NCI-H146 treated with DMSO at 0.1 percent for 48 hours (cell line): ENCODE measurements at regions not wholly inside any gene's neighbourhood (a gene's known extent, or its start where the extent isn't known, plus 50 kb on each side); places are given as distances from the start of the nearest gene placed in this dataset.
"Not testable (repeated sequence)": the region's sequence is repeated elsewhere in the genome, so short reads cannot be mapped to it uniquely, and the experiment has no call there.

Source experiments
- DNase-seq: peaks from one replicate; lab custom pipeline; 2025; ENCODE audit not compliant: unreplicated experiment; lab: John Stamatoyannopoulos, UW

DNA sequence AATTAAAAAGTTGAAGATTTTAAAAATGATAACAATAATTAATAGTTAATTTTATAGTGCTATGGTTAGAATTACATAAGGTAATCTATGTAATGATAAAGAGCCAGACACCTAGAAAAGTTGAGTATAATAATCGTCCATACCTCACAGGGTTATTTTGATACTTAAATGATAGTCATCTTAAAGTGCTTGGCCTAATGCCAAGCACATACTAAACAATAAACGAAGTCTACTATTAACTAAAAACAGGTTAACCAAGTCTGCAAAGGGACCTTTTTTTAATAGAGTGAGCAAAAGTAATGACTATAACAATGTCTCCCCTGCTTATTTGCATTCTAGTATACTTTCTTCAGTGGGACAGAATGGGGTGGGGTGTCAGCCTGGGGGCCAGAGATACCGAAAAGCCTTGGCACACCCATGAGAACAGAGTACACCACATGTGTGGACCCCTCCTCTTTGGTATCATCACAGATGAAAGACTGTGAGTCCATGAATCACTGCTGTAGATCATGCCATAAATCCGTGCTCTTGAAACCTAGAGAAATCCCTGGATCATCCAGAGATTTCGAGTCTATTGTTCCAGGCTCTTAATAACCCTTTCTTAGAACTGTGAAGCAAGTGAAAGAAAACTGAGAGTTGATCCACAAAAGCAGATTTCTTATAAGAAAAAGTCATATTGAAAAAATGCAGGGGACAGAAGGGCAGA is 249.5 kb downstream of the PRELID2 start:
- DNase-seq, result no peak

DNA sequence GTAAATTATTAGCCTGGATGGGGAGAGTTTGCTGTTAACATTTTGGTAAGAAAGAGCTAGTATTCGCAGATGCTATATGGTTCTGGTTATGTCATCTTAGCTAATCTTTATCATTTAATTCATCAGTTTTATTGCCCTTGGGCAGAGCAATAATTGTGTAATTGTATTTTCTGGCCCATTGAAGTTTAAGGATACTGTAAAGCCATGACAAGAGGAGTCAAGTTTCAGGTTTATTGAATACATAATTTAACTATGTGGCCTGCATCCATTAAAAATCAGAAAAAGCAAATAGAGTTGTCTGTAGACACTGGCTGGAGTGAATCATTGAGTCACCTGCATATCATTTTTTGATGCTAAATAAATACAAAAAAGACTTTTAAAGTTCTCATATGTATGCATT is 255.8 kb downstream of the PRELID2 start:
- DNase-seq, result no peak

DNA sequence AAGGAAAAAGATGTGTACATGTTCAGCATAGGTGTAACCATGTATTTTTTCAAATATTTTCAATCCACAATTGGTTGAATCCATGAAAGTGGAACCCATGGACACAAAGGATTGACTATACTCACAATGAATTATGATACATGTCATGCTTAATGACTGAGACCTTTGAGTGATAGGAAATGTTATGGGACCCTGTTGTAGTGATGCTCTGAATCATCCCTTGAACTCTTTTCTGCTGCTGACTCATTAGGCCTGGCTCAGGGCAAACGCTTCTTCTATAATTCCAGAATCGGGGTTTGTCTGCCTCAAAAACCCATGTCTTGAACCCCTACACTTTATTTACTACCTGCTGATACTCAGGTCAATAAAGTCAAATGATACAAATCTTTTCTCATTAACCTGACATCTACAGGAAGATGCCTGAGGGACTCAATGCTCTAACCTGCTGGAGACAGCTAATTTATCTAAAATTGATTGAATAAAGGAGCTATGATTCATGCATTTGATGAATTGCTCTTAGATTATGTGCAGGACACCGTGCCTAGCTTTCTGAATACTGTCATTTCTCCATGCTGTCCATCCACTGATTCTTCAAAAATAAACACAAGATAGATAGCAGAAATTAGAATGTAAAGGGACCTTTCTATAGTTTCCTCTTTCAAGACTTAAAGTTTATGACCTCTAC is 260.1 kb downstream of the PRELID2 start:
- no peak for DNase-seq

DNA sequence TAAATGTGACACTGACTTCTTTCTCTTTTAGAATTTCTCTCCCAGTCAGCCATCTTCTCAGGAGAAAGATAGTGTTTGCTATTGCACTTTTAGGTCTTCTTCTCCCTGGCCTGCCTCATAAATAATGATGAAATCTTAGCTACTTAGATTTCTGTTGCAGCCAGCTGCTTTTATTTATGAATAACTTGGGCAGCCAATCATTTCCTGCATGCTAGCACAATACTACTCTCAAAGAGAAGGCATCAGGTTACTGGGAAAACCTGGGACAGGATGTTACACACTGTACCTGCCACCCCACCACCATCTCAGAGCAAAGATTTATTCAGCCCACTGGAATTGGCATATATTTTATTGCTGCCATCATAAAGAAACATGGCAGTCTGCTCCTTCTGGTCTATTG is 266.6 kb downstream of the PRELID2 start:
- DNase-seq, result no peak

DNA sequence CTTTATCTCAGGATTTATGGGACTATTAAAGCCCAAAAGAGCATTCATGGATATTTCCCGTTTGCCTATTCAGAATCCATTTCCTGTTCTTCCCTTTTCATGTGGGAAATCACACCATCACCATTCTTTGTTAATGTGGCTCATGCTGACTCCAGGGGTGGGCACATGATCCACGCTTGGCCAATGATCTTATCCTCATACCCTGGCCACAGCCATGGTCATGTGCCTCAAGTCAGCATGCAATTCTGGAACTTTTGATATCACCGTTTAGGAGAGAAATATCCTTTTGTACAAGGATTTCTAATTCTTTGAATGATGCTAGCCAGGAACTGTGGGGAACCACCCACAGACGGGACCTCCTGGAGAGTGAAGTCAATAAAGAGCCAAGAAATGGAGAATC is 272.2 kb downstream of the PRELID2 start:
- DNase-seq, result no peak

DNA sequence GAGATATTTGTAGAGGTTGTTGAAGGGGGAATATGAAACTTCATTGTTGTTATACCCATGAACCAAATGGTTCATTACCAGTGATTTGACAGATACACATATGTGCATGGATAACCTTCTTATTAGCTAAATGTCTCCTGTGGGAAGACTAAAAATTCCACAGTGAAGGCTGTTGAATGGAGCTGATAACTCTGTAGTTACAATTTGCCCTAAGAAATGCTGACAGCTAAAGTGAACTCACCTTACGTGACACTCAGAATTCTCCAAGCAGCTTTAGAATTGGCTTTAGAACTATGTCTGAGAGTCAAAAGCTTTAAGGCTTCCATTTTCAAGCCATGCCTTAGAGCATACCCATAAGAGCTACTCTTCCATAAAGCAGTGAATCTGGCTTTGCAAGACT is 276.9 kb downstream of the PRELID2 start:
- DNase-seq, result no peak

DNA sequence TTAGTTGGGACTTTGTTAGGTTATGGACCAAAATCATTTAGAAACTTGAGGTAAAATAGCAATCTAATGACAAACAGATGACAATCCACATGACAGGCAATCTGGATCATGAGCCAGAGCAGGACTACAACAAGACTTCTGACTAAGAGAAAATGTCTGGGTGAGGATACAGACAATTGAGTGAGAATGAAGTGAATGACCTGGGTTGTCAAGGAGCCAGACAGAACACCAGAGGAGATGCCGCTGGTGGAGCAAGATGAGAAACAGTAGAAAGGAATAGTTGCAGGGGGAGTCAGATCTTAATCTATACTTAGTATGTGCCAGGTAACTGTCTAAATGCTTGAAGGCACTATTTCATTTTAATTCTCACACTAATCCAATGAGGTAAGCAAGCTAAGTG is 277.8 kb downstream of the PRELID2 start:
- DNase-seq, result no peak

DNA sequence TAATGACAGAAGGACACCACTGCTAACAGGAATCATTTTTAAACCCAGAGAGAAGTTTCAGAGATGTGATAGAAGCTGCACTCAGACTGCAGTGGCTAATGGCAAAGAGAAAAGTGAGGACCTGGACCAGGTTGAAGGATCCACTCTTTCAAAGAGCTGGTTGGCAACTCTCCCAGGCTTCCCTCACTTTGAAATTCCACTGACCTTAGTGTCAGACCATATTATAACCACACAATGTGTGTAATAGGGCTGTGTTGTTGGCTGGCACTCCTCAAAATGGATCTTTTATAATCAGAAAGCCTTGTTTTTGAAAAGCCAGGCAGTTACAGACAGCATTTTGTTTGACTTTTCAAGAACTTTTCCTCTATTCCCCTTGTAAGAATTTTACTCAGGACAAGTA is 280.7 kb downstream of the PRELID2 start:
- no peak for DNase-seq

DNA sequence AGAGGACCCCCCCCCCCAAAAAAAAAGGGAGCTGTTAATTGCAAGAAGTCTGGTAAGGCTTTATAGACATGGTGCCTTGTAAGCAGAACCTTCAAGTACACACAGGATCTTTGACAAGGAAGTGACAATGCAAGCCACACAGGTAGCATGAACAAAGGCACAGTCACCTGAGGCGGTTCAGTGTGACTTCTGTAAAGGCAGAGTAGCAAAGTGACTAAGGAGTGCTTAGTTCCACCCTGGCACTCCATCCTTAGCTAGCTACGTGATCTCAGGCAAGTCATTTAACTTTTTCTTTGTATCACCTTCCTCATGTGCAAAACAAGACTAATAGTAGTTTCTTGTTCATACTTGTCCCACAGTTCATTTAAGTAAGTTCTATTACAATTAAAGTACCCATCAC is 282.0 kb downstream of the PRELID2 start:
- DNase-seq, result no peak

DNA sequence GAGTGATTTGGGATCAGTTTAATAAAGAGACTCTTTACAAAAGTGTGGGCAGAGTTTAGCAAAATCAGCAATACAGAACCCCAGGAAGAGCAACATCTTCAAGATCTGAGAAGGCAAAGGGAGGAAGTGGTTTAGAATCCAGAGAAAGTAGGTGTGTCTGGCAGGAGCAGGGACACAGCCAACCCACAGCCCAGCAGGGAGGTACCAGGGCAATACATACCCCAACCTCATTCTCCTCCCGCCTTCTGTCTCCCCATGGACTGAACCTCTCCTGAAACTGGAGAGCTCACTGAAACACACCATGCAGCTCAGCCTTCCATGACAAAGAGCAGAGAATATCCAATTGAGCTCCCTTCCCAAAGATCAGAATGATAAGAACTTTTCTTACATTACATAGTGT is 283.4 kb downstream of the PRELID2 start:
- DNase-seq, result no peak

DNA sequence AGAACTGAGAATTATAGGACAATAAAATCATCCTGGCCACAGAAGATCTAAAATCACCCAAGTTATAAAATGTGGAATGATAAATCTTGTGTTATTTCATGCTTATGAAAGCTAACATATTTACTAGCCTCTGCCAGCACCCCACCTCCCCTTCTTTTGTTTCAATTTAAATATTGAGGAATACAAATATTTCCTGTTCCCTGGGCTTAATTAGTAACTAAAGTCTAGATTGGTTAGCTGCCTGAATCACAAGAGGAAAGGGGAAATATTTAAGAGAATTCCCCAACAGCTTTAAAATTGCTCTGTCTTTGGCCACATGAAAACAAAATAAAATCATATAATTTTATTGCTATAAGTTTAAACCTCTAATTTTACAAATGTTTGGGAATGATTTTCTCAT is 287.0 kb downstream of the PRELID2 start:
- DNase-seq, result no peak

DNA sequence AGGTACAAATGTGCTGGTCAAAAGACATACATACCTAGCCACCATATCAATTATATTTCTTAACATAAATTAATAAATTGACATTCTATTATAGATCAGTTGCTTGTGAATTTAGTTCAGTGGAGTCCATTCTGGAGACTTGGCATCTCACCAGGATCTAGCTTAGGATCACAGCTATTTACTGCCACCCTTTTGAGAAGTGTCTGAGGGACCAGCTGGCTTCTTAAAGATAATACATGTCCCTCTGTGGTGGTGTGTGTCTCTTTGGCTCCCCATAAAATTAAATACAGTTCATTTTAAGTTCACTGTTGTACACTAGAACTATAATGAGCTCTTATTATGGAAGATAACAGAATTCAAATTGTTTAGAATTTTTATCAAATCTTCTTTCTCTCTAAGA is 290.7 kb downstream of the PRELID2 start:
- no peak for DNase-seq

DNA sequence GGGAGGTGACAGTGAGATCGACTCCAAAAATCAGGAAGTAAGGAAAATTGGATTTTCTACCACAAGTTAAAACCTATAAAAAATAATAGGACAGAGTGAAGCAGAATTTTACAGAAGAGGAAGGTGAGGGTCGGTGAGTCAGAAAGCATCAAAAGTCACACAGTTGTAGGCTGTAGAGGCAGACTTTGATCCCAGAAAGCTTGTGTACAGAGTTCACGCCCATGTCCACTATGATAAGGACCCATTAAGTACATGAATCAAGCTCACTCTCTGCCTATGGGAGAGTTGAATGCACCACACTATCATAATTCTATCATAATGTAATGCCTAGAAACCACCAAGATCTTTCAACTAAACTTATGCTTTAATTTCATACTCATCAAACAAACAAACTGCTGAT is 291.2 kb downstream of the PRELID2 start:
- no peak for DNase-seq

DNA sequence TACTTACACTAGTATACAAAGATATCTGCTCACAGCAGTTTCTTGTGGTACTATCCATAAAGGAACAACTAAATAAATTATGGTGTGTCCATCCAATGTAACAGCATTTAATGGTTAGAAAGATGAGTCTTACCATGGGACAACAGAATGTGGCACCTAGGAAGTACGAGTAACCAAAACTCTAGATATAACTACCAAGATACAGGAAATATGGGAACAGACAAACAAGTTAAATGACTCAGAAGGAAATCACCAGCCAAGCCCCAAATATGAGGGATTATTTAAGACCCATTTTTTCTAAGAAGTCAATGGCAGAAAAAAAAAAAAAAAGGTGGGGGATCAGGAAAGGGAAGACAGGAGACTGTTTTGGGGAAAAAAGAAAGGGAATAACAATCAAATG is 294.8 kb downstream of the PRELID2 start:
- no peak for DNase-seq

DNA sequence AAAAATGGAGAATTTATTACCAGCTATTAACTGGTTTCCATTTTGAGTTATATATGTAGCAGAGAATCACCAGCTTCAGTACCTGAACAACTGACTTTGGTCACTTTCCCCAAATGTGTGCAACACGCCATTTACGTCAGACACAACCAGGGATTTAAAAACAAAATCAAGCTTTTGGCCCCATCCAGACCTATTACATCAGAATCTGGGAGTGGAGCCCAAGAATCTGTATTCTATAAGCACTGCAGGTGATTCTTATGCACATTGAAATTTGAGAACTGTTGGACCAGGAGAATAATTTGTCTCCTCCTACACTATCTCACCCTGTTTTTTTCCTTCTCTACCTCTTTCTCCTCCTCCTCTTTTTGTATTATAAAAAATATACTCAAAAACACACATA is 295.9 kb downstream of the PRELID2 start:
- no peak for DNase-seq

DNA sequence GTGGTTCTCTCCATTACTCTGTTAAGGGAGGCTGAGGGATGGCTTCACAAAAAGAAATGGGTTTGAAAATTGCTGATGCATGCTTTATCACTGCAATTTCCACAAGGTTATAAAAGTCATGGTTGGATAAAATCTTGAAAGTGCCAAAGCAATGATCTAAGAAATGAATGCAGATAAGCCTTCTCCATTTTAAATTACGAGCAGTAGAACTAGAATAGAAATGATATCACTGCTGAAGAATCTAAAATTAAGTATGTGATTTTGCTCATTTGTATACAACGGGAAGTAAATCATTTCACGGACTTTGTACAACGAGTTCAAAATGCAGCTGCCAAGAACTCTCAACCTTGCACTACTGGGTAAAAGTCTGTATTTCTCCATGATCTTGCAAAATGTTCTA is 299.0 kb downstream of the PRELID2 start:
- no peak for DNase-seq

DNA sequence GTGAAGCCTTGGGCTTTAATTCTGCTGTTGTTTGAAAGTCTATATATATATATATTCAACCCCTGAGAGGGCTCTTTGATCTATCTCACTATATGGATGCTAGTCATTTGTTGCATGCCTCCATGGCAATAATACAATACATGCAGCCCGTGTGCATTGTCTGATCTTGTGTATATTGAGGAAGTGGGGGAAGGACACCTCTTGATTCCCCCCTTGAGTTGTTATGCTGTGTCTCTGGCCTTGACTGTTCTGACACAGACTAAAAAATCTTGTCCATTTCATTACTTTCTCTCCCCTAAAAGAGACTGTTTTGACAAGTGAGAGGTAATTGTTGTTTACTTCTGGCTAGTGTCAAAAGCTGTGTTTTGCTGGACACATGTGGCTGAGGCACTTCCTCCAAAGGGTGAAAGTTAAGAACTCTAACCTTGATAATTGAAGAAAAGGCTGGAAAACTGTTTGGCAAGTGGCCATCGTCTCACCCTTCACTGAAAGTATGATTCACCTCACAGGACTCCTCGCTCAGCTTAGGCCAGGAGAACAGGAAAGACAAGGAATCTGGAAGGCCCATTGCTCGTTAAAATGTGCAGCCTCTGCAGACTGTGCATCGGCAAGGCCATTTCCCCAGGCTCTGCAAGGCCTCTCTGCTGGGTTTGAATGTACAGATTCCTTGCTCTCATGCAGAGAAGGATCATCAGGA is 304.0 kb downstream of the PRELID2 start:
- DNase-seq, result no peak

DNA sequence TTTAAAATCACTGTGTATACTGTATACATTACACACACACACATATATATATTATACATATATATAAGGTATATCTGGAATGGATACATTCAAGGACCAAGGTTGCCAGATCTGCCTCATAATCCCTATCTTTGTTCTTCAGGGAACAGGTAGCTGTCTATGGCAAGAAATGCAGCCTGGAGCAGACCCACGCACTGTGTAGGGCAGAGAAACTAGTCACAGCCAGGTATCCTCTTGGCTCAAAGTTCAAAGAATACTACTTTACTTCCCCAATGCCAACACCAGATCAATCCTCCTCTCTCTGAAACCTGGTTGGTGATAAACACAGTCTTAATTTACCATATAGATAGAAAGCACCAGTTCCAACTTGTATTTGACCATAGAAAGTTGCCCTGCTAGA is 313.6 kb downstream of the PRELID2 start:
- no peak for DNase-seq

DNA sequence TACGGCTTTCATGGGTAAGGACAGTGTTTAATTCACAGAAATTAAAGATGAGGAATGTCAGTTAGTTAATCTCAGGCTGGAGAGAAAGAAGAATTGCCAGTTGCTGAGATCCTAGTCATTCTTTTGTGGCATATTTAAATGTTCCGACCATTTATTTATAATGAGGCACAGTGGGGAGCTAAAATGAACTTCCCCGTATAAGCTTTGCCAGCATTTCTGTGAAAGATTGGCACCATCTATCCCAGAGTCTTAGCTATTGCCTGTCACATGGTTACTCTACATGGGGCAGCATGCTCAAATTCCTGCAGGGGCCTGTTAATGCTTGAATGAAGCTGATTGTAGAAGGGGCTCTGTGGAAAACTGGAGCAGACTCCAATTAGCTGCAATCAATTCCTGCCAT is 314.1 kb downstream of the PRELID2 start:
- no peak for DNase-seq

DNA sequence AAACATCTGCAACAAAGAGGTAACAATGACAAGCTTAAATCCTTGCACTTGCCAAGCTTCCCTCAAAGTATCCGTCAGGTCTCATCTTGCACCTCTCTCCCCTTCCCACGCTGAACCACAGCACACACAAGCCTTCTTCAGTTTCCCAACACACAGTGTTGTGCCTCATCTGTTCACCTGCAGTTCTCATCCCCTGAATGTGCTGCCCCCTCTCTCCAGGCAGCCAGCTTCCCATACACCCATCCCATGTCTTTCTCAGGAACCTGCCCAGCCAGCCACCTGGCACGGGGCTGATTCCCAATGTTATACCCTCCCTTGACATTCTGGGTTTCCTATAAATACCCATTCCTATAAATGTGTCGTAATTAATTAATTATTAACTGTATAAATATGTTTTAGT is 314.8 kb downstream of the PRELID2 start:
- DNase-seq, result no peak

DNA sequence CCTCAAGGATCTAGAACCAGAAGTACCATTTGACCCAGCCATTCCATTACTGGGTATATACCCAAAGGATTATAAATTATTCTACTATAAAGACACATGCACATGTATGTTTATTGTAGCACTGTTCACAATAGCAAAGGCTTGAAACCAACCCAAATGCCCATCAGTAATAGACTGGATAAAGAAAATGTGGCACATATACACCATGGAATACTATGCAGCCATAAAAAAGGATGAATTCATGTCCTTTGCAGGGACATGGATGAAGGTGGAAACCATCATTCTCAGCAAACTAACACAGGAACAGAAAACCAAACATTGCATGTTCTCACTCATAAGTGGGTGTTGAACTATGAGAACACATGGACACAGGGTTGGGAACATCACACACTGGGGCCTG is 317.6 kb downstream of the PRELID2 start:
- DNase-seq, result not testable (repeated sequence)

DNA sequence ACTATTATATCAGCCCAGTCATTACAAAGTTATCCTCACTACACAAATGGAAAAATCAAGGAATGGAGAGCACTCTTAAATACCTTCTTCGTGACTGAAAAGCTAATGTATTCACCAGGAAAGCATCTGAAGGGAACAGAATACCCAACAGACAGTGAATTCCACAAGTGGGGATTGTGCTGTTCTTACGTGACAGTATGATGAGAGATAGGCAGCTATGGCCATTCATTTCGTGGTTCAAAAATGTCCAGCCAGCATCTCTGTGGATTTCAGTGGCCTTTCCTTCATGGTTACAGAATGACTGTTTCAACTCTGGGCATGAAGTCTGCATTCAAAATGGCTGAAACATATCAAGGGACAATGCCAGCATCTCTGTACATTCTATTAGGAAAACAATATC is 323.8 kb downstream of the PRELID2 start:
- DNase-seq, result no peak
